ENCODE measurements at regions not wholly inside any gene's neighbourhood (a gene's known extent, or its start where the extent isn't known, plus 50 kb on each side); places are given as distances from the start of the nearest gene placed in this dataset.

- DNase-seq (ENCODE audit: low spot score in 2 of 2) (no peak), ATAC-seq (no peak)
- Mint-ChIP-seq H3K4me3 (no peak overlapping the region), H3K9me3 (no peaks in the 10 kb centered on the region), H3K36me3 (peaks cover 4% of the 10 kb centered on the region), H3K27ac (no peak overlapping the region), H3K4me1 (peaks cover 8% of the 10 kb centered on the region)
These were observed 90.5 kb downstream of the ADRA2C start for GRCh38 chr4:3856604-3857204.

GRCh38 chr4:3857269-3857926 lies 91.2 kb downstream of the ADRA2C start:
- Mint-ChIP-seq H3K27ac (no peak overlapping the region), H3K4me1 (peaks cover 8% of the 10 kb centered on the region), H3K4me3 (no peak overlapping the region), H3K9me3 (no peaks in the 10 kb centered on the region), H3K36me3 (peaks cover 4% of the 10 kb centered on the region)
- no peak for DNase-seq (ENCODE audit: low spot score in 2 of 2)
- ATAC-seq: peak; percentile 11

DNA sequence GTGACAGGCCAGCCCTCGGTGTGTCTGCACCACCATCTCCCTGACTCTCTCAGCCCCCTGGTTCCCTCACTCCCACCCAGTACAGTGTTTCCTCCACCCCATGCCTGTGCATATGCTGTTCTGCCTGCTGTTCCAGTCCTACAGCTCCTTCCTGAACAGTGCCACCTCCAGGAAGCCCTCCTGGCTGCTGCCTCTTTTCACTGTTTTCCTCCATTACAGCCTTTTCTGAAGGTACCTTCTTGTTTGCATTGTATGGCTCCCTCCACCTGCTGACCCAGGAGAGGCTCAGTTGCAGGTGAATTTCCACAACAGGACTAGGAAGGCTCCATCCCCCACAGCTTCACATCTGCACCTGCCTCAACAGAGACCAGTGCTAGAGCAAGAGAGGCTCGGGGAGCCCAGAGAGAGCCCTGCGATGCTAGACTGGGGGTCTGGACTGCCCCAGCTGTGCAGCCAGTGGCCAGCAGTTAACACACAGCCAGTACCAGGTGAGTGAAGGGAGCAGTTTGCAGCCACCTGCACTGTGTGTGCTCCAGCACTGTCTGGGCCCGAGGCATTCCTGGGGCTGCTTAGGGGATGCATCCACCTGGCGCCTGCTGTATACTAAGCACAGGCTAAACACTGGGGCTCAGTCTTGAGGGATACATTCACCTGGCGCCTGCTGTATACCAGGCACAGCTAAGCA lies 92.0 kb downstream of the ADRA2C start:
- peaks cover 8% of the 10 kb centered on the region for H3K4me1 Mint-ChIP-seq
- H3K4me3 Mint-ChIP-seq: no peak overlapping the region
- H3K36me3 Mint-ChIP-seq: no peaks in the 10 kb centered on the region
- DNase-seq (ENCODE audit: low spot score in 2 of 2): no peak
- H3K9me3 Mint-ChIP-seq: no peaks in the 10 kb centered on the region
- no peak for ATAC-seq
- no peak overlapping the region for H3K27ac Mint-ChIP-seq

DNA sequence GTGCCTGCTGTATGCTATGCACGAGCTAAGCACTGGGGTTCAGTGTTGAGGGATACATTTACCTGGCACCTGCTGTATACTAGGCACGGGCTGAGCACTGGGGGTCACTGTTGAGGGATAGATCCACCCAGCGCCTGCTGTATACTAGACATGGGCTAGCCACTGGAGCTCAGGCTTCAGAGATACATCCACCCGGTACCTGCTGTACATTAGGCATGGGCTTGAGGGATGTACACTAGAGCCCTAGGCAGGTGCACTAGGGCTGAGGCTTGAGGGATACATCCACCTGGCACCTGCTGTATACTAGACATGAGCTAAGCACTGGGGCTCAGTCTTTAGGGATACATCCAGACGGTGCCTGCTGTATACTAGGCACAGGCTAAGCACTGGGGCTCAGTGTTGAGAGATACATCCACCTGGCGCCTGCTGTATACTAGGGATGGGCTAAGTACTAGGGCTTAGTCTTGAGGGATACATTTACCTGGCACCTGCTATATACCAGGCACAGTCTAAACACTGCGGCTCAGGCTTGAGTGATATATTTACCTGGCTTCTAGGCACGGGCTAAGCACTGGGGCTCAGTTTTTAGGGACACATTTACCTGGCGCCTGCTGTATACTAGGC lies 92.7 kb downstream of the ADRA2C start:
- ATAC-seq (no peak), DNase-seq (ENCODE audit: low spot score in 2 of 2) (no peak)
- Mint-ChIP-seq H3K36me3 (no peaks in the 10 kb centered on the region), H3K4me1 (peaks cover 8% of the 10 kb centered on the region), H3K9me3 (no peaks in the 10 kb centered on the region), H3K4me3 (no peak overlapping the region), H3K27ac (no peak overlapping the region)

DNA sequence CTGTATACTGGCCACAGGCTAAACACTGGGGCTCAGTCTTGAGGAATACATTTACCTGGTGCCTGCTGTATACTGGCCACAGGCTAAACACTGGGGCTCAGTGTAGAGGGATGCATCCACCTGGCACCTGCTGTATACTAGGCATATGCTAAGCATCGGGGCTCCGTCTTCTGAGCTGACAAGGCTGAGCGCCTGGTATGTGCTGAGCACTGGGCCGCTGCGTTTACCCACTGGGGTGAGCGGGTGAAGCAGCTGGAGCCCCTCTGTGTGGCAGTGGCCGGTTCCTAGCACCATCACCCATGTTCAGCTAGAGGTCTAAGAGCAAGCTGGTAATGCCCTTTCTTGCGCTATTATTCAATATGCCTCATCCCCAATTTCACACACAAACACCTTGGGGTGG lies 93.4 kb downstream of the ADRA2C start:
- Mint-ChIP-seq H3K36me3 (no peaks in the 10 kb centered on the region), H3K9me3 (no peaks in the 10 kb centered on the region), H3K4me3 (no peak overlapping the region), H3K4me1 (peaks cover 8% of the 10 kb centered on the region), H3K27ac (no peak overlapping the region)
- ATAC-seq (no peak), DNase-seq (ENCODE audit: low spot score in 2 of 2) (no peak)

- Mint-ChIP-seq H3K36me3 (no peaks in the 10 kb centered on the region), H3K4me1 (peaks cover 8% of the 10 kb centered on the region), H3K9me3 (no peaks in the 10 kb centered on the region), H3K27ac (no peak overlapping the region), H3K4me3 (no peak overlapping the region)
- ATAC-seq (no peak), DNase-seq (ENCODE audit: low spot score in 2 of 2) (no peak)
These were observed 94.1 kb downstream of the ADRA2C start for GRCh38 chr4:3860061-3860912.

DNA sequence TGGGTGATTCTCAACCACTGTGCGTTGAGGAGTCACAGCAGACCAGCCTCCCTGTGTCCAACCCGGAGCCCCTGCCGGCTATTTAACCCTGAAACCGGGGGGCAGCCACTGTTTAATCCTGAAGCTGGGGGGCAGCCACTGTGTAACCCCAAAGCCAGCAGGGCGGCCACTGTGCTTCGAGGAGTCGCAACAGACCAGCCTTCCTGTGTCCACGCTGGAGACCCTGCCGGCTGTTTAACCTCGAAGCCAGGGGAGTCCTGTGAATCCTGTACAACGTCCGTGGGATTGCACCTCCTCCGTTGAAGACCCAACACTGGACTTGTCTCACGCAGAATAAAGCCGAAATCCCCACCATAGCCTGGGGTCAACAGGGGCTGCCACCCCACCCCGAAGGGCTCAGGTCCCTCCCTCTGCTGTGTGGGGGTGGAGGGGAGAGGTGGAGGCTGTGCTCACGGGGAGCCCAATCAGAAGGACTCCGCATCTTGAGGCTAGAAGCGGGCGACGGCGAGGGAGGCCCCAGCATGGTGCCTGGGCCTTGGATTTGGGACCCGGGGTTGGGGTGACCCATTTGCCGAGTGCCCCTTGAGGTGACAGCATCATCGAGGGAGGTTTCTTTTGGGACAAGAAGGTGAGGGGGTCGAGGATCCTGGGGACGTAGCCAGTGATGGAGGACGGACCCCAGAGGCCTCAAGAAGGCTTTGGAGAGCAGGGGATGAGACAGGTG lies 94.9 kb downstream of the ADRA2C start:
- ATAC-seq (no peak), DNase-seq (ENCODE audit: low spot score in 2 of 2) (no peak)
- Mint-ChIP-seq H3K4me3 (no peak overlapping the region), H3K4me1 (peaks cover 8% of the 10 kb centered on the region), H3K9me3 (no peaks in the 10 kb centered on the region), H3K36me3 (no peaks in the 10 kb centered on the region), H3K27ac (no peak overlapping the region)

DNA sequence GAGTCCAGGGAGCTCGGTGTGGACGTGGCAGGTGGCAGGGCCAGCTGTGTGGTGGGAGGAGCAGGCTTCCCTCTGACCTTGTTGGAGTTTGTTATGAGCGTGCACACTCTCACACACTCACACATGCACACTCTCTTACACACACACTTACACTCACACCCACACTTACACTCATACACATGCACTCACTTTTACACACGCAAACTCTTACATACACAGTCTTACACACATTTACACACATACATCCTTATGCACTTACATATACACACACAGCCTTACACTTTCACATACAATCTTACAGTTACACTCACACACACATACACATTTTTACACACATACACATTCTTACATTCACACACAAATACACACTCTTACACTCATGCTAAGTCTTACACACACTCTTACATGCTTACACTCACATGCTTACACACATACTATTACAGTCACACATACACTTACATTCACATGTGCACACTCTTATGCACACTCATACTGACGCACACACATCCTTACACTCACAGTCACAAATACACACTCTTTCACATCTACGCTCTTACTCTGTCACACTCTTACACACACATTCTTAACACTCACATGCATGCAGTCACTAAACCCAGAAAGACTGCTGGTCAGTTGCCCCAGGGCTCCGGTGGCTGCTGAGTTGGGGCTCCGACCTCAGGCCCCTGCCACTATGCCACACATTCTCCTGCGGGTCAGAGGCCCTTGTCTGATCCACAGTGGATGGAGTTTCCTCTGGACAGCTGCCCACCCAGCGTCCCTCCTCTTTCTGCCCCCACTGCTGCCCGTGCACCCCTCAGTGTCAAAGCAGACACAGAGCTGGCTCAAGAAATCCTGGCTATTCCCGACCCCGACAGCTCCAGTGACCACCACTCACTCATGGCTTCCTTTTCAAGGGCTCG lies 95.8 kb downstream of the ADRA2C start:
- H3K9me3 Mint-ChIP-seq: no peaks in the 10 kb centered on the region
- peaks cover 8% of the 10 kb centered on the region for H3K4me1 Mint-ChIP-seq
- no peak overlapping the region for H3K27ac Mint-ChIP-seq
- DNase-seq (ENCODE audit: low spot score in 2 of 2) (no peak), ATAC-seq (no peak)
- no peak overlapping the region for H3K4me3 Mint-ChIP-seq
- H3K36me3 Mint-ChIP-seq: no peaks in the 10 kb centered on the region

- DNase-seq (ENCODE audit: low spot score in 2 of 2): no peak
- H3K9me3 Mint-ChIP-seq: no peaks in the 10 kb centered on the region
- H3K36me3 Mint-ChIP-seq: no peaks in the 10 kb centered on the region
- no peak overlapping the region for H3K27ac Mint-ChIP-seq
- ATAC-seq: no peak
- no peak overlapping the region for H3K4me3 Mint-ChIP-seq
- peaks cover 5% of the 10 kb centered on the region for H3K4me1 Mint-ChIP-seq
These were observed 96.6 kb downstream of the ADRA2C start for GRCh38 chr4:3862640-3863420.

DNA sequence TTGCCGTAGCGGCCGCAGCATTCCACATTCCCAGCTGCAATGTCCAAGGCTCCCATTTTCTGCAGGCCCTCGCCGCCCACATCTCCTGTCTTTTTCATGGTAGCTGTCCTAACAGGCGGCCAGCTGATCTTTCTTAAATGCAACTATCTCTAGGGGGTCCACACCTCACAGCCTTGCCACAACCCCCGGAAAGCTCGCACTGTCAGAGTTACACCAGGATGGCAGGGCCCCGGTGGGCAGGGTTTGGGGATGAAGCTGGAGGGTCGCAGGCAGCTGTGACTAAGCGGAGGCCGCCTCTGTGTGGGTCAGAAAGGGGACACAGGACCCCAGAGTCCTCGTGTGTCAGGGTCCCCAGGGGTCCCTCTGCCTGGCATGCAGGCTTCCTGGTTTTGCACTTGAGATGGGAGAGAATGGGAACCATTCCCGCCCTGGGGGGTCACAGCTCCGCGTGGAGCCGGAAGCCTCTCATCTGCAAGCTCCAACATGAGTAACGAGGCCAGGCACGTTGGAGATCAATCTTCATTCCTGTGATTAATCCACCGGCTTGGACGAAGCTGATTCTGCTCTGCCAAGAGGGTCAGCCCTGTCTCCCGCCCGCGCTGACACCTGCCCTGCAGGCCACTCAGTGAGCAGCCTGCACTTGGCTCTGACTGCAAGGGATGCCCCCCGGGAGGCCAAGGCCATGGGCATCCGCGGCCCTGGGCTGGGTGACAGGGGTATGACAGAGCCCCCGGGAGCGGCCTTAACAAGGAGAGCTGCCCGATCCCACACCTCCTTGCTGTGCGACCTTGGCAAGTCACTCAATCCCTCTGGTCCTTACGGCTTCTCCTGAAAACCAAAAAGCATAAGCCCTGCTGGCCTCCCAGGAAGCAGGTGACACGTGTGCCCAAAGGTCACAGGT lies 97.9 kb downstream of the ADRA2C start:
- H3K9me3 Mint-ChIP-seq: no peaks in the 10 kb centered on the region
- DNase-seq (ENCODE audit: low spot score in 2 of 2): no peak
- no peak overlapping the region for H3K27ac Mint-ChIP-seq
- no peaks in the 10 kb centered on the region for H3K36me3 Mint-ChIP-seq
- ATAC-seq: no peak
- H3K4me1 Mint-ChIP-seq: no peaks in the 10 kb centered on the region
- no peak overlapping the region for H3K4me3 Mint-ChIP-seq

GRCh38 chr4:3864742-3865721 lies 98.8 kb downstream of the ADRA2C start:
- H3K4me3 Mint-ChIP-seq: no peak overlapping the region
- no peak overlapping the region for H3K27ac Mint-ChIP-seq
- no peaks in the 10 kb centered on the region for H3K9me3 Mint-ChIP-seq
- ATAC-seq (no peak), DNase-seq (ENCODE audit: low spot score in 2 of 2) (no peak)
- no peaks in the 10 kb centered on the region for H3K36me3 Mint-ChIP-seq
- no peaks in the 10 kb centered on the region for H3K4me1 Mint-ChIP-seq
